GM12874 (cell line): ENCODE measurements at regions not wholly inside any gene's neighbourhood (a gene's known extent, or its start where the extent isn't known, plus 50 kb on each side); places are given as distances from the start of the nearest gene placed in this dataset.

Experiments used
- TF ChIP-seq, protein P1 (sequence below): IDR thresholded peaks from 2 replicates; pipeline ENCODE4 v1.5.1; 2011; ENCODE audit warnings: low read depth, mild to moderate bottlenecking, control low read depth, low read length, moderate library complexity; ENCODE audit not compliant: insufficient read depth

- TF ChIP-seq, protein P1, sequence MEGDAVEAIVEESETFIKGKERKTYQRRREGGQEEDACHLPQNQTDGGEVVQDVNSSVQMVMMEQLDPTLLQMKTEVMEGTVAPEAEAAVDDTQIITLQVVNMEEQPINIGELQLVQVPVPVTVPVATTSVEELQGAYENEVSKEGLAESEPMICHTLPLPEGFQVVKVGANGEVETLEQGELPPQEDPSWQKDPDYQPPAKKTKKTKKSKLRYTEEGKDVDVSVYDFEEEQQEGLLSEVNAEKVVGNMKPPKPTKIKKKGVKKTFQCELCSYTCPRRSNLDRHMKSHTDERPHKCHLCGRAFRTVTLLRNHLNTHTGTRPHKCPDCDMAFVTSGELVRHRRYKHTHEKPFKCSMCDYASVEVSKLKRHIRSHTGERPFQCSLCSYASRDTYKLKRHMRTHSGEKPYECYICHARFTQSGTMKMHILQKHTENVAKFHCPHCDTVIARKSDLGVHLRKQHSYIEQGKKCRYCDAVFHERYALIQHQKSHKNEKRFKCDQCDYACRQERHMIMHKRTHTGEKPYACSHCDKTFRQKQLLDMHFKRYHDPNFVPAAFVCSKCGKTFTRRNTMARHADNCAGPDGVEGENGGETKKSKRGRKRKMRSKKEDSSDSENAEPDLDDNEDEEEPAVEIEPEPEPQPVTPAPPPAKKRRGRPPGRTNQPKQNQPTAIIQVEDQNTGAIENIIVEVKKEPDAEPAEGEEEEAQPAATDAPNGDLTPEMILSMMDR = no peak
Measured at GRCh38 chr13:39928261-39928660, 272.8 kb downstream of the COG6 start.

- TF ChIP-seq, protein P1 = no peak
Measured at GRCh38 chr13:39929583-39929982, 274.1 kb downstream of the COG6 start.

DNA sequence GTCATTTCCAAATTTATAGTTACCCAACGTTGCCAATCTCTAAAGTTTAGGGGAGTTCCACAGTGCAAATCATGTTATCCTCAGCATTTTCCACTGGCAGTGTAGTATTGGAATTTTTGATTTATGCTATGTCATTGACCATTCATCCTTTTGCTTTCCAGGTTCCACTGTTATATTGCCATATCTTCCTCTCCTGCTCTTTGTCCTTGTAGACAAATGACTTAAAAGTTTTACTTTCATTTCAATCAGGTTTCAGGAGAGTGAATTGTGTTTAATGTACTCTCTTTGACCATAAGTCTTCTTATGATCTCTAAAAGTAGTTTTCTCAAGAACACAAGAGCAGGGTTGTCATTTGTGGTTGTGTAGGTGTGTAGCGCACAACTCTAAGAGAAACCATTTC lies 274.6 kb downstream of the COG6 start:
- TF ChIP-seq, protein P1 = no peak

DNA sequence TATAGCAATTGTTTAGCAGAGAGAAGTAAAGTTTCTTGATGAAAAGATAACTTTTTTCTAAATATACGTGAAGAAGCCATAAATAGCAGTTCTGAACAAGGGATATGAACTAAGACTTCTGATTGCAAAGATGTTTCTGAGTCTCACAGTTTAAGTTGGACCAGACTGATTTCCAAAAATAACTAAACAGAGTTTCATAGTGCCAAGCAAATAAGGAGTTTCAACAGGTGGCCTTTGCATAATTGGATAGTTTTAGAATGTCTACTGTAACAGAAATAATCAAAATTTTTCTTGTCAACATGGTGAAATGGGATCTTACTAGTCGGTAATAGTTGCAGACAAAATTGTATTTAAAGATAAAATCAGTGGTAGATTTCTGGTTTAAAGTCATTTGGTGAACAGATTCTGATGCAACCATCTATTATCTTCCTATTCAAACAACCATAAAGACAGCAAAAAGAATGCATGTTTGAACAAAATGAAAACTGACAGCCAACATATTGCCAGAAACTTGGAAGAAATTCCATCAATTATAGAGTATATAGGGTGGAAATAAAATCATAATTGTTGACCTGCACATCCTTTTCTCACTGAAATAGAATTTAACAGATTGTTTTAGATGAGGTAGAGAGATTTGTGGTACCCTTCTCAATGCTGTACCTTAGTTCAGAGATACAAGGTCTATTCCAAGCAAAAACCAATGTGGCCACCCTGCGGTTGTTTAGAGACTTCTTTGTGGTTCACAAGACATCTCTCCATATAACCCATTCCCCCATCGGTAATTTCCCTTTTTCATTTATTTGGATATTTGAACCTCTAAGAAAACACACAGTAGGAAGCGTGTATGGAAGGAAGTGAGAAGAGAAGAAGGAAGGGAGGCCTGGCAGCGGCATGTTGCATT lies 275.3 kb downstream of the COG6 start:
- TF ChIP-seq, protein P1 = no peak

- TF ChIP-seq, protein P1 = no peak
Measured at GRCh38 chr13:39931505-39931904, 276.0 kb downstream of the COG6 start.

DNA sequence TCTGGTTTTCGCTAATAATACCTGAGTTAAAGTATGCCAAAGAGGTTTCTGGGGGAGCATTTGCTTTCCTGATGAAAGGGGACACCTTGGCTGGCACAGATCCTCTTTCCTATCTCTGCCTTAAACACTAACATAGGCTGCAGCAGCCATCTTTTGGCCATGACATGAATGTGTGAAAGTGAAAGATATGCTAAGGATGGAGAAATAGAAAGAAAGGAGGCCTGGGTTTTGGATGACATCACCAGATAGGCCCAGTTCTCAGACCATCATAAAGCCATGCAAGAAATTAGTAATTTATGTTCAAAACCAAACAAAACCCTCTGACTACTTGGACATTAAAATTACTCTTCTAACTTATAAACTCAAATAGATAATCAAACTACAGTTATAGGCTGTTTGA lies 279.7 kb downstream of the COG6 start:
- TF ChIP-seq, protein P1 = no peak

DNA sequence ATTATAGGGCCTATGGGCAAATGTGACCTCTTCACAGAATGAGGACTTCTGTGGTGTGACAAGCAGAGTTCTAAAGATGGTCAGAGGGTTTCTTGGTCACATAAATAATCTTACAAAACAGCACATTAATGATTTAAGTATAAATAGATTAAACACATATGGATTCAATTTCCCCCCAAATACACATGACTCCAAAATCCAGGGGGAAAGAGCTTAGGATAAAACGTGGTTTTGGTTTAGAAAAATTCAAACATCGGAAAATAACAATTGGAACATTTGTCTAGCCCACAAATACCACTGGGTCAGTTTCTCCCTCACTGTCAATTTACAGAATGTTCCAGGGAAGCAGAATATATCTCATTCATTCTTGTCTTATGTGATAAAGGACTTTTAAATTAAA lies 283.1 kb downstream of the COG6 start:
- TF ChIP-seq, protein P1 = no peak
